ENCODE measurements at regions not wholly inside any gene's neighbourhood (a gene's known extent, or its start where the extent isn't known, plus 50 kb on each side); places are given as distances from the start of the nearest gene placed in this dataset.

GRCh38 chr6:71236926-71237434 lies 51.6 kb upstream of the OGFRL1 start:
- no peaks in the 10 kb centered on the region for H3K9me3 Mint-ChIP-seq
- peaks cover 10% of the 10 kb centered on the region for H3K27me3 Mint-ChIP-seq
- no peak overlapping the region for H3K27ac Mint-ChIP-seq
- H3K36me3 Mint-ChIP-seq (ENCODE audit: low read depth), result no peaks in the 10 kb centered on the region
- CTCF ChIA-PET, result no interaction called here
- DNase-seq, result no peak
- H3K4me1 Mint-ChIP-seq, result no peaks in the 10 kb centered on the region
- POLR2A ChIA-PET, result interaction anchor here (0.7 kb wide), 1 partner anchor 12 kb away, joined by 3 read pairs; no protein-coding TSS in a partner anchor
- H3K4me3 Mint-ChIP-seq, result no peak overlapping the region

GRCh38 chr6:71238351-71238750 lies 50.3 kb upstream of the OGFRL1 start:
- Mint-ChIP-seq H3K4me3 (no peak overlapping the region), H3K27ac (no peak overlapping the region), H3K27me3 (peaks cover 10% of the 10 kb centered on the region), H3K36me3 (ENCODE audit: low read depth) (no peaks in the 10 kb centered on the region), H3K9me3 (no peaks in the 10 kb centered on the region), H3K4me1 (no peaks in the 10 kb centered on the region)
- ChIA-PET POLR2A (no interaction called here), CTCF (no interaction called here)
- DNase-seq, result no peak

All from activated CD4-positive, alpha-beta T cell treated with anti-CD3 and anti-CD28 coated beads, Interleukin-2, amount 10 ng/mL, durations not matched to agents 7 days and 5 days (primary cell).